Astrocyte (in vitro differentiated cells and primary cell): ENCODE measurements at regions not wholly inside any gene's neighbourhood (a gene's known extent, or its start where the extent isn't known, plus 50 kb on each side); places are given as distances from the start of the nearest gene placed in this dataset.

Experiments used
- CTCF ChIP-seq: IDR thresholded peaks from 2 replicates; pipeline ENCODE4 v1.5.1; 2011; ENCODE audit warnings: low read depth, mild to moderate bottlenecking, inconsistent platforms, low read length, moderate library complexity; ENCODE audit not compliant: insufficient read depth
- EZH2 ChIP-seq: IDR thresholded peaks from 2 replicates; pipeline ENCODE4 v1.6.1; 2012; ENCODE audit warnings: mild to moderate bottlenecking, low read length, inconsistent platforms; ENCODE audit not compliant: insufficient read depth

DNA sequence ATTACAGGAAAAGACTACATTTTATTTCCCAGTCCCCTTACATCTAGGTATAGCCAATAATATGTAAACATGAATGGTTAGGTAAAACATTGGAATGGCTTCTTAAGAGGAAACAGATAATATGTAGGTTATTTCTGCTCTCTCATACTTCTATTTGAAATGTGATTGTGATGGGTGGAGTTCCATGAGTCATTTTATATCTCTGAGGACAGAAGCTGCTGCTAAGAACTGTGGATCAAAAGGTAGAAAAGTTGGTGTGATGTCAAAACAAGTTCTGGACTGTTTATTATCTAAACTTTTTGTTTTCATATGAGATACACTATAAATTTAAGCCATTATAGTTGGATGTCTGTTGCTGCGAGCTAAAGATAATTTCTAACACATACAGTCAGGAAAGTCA is 799.4 kb upstream of the TENM4 start:
- no peak for TF ChIP-seq CTCF
- no peak for TF ChIP-seq EZH2
